HG03135 (cell line): ENCODE measurements at regions not wholly inside any gene's neighbourhood (a gene's known extent, or its start where the extent isn't known, plus 50 kb on each side); places are given as distances from the start of the nearest gene placed in this dataset.

Experiments
- ATAC-seq: cut with Tn5 transposase; IDR thresholded peaks from one replicate; pipeline ENCODE4 v1.9.1; 2021; ENCODE audit warnings: mild to moderate bottlenecking, moderate library complexity; ENCODE audit not compliant: unreplicated experiment

GRCh38 chr18:59848002-59848401 lies 51.8 kb upstream of the PMAIP1 start:
- ATAC-seq, result no peak

DNA sequence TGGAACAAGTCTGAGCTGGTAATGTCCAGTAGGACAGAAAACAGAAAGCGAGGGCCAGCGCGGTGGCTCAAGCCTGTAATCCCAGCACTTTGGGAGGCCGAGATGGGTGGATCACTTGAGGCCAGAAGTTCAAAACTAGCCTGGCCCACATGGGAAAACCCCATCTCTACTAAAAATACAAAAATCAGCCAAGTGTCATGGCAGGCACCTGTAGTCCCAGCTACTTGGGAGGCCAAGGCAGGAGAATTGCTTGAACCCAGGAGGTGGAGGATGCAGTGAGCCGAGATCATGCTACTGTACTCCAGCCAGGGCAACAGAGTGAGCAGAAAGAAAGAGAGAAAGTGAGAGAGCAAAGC lies 52.3 kb upstream of the PMAIP1 start:
- peak; percentile 13 for ATAC-seq

GRCh38 chr18:59846814-59847490 lies 52.8 kb upstream of the PMAIP1 start:
- peak; percentile 94 for ATAC-seq

DNA sequence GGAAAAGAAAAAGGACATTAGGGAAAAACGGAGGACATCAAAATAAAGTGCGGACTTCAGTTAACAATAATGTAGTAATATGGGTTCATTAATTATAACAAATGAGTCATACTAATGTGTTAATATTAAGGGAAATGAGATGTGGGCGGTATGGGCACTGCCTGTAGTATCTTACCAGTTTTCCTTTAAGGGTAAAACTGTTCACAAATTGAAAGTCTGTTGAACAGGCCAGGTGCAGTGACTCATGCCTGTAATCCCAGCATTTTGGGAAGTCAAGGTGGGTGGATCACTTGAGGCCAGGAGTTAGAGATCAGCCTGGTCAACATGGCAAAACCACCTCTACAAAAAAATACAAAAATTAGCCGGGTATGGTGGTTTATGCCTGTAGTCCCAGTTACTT lies 56.8 kb upstream of the PMAIP1 start:
- no peak for ATAC-seq

GRCh38 chr18:59839931-59840685 lies 59.7 kb upstream of the PMAIP1 start:
- no peak for ATAC-seq

DNA sequence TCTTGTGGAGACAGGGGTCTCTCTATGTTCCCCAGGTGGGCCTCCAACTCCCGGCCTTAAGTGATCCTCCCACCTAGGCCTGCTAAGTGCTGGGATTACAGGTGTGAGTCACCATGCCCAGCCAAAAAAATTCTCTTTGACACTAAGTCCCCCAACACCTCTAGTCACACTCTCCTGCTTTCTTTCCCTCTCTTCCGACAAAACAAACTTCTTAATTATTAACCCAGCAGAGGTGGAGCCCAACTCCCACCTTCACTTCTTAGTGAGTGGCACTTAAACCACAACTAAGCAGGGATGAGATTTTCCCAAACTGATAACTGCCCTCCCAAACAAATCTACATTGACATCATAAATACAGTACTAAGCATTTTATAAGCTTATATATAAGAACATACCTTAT lies 60.5 kb upstream of the PMAIP1 start:
- no peak for ATAC-seq

- ATAC-seq, result peak; percentile 47
Measured at GRCh38 chr18:59837586-59837985, 62.2 kb upstream of the PMAIP1 start.

- ATAC-seq, result no peak
Measured at GRCh38 chr18:59835605-59836379, 64.0 kb upstream of the PMAIP1 start.

DNA sequence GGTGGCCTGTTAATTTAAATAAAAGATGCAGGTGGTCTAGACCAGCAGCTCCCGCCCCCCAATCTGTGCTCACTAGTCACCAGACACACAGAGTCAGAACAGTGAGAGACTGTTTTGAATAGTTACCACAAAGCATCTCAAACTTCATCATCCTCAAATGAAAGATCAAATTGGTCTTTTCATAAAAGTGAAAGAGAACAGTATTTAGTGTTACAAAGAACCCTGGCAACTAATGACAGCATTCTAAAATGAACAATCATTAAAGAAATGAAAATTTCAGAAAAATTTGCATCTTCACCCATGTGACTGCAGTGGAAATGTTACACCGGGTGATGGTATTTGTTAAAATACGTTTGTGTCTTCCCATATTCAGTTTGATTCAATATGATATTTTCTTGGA lies 65.5 kb upstream of the PMAIP1 start:
- peak; percentile 43 for ATAC-seq

DNA sequence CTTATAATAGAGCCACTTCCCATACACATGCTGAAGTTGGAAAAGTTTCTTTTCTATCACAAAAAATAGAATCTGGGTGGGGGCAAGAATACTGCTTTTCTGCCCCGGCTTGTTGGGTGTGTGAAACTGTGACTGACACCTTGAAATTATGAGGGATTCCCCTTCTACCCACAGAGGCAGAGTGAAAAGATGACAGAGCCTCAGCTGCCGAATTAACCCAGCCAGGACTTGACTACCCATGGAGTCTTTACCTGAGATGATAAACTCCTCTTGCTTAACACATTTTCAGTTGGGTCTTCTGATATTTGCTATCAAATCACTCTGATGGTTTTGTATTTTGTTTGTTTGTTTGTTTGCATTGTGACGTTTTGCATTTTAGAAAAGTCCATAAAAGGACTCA lies 66.0 kb upstream of the PMAIP1 start:
- peak; percentile 63 for ATAC-seq

GRCh38 chr18:59823596-59824195 lies 76.1 kb upstream of the PMAIP1 start:
- ATAC-seq, result no peak

- no peak for ATAC-seq
Measured at GRCh38 chr18:59822612-59823550, 76.9 kb upstream of the PMAIP1 start.

- no peak for ATAC-seq
Measured at GRCh38 chr18:59821983-59822382, 77.8 kb upstream of the PMAIP1 start.

GRCh38 chr18:59820663-59821062 lies 79.1 kb upstream of the PMAIP1 start:
- ATAC-seq, result no peak

DNA sequence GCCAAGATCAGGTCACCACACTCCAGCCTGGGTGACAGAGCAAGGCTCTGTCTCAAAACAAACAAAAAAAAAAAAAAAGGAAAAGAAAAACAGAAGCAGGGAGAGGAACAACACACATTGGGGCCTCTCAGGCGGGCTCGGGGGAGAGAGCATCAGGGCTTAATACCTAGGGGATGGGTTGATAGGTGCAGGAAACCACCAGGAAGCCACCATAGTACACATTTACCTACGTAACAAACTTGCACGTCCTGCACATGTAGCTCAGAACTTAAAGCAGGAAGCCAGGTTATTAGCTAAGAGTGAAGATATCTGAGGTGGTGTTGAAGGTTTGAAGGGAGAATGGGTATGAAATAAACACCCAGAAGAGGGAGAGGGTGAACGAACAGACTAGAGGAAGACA lies 81.0 kb upstream of the PMAIP1 start:
- no peak for ATAC-seq

- ATAC-seq, result no peak
Measured at GRCh38 chr18:59814891-59815290, 84.9 kb upstream of the PMAIP1 start.

- no peak for ATAC-seq
Measured at GRCh38 chr18:59813942-59814341, 85.9 kb upstream of the PMAIP1 start.

DNA sequence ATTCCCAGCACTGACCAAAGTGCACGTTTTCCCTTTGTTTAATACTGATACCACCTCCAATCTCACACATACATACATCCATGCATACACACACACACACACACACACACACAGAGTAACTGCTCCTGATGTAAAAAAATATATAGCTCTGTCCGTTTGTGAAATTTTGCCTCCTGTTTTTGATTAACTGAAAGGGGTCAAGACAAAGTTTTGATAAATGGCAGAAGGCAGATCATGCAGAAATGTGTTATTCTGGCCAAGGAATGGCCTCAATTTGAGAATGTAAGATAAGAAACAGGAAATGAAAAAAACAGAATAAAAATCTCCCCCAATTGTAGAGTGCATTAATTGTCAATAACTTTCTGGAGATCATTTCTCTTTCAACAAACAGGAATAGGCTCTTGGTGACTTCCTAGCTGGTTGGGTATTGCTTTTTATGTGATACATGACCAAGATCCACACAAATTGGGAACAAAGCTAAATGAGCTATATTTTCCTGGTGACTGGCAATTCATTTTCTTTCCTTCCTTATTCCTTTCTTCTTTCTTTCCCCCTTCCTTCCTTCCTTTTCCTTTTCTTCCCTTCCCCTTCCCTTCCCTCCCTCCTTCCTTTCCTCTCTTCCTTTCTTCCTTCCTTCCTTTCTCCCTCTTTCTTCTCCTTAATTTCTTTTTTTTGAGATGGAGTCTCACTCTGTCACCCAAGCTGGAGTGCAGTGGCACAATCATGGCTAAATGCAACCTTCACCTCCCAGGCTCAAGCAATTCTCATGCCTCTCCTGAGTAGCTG lies 88.9 kb upstream of the PMAIP1 start:
- ATAC-seq, result no peak

DNA sequence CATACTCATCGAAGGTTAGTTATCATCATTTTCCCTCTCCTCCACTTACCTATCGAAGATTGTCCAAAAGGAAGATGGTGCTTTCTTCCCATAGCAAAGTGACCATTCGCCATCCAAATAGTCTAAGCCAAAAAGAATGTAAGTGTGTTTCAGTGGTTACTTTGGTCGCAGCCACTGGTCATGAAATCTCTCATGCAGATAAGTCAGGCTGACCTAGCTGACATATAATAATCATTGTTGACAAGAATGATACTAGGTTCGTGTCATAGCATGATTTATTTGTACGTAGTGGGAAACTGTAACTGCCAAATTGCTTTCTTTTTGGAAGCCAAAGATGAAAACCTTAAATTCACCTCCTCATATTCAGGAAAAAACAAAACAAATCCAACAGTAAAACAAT lies 89.6 kb upstream of the PMAIP1 start:
- ATAC-seq, result no peak

- ATAC-seq, result no peak
Measured at GRCh38 chr18:59802031-59802430, 97.8 kb upstream of the PMAIP1 start.
